MCF 10A (cell line): ENCODE measurements at regions not wholly inside any gene's neighbourhood (a gene's known extent, or its start where the extent isn't known, plus 50 kb on each side); places are given as distances from the start of the nearest gene placed in this dataset.
A peak's percentile ranks its signal among the peaks of the same experiment; 100 is the strongest.

Experiments used
- BruUV-seq: library from RNA; stranded (reverse); fragments of 400-500 nt; replicated peaks from 2 replicates; lab custom pipeline; 2021; lab: Mats Ljungman, UMichigan
- CTCF ChIA-PET: fragments of 300-600 bp; sonication (Branson Sonifier 250); formaldehyde crosslinking; extraction: SDS; loops from one replicate; lab custom pipeline; 2021; ENCODE audit warnings: antibody characterized with exemption, inconsistent platforms; lab: Yijun Ruan, JAX
- POLR2A ChIA-PET: fragments of 300-600, 350-650 bp; sonication (Branson Sonifier 250); formaldehyde crosslinking; extraction: SDS; loops from one replicate; lab custom pipeline; 2020; ENCODE audit warnings: antibody characterized with exemption, inconsistent platforms; lab: Yijun Ruan, JAX
- DNase-seq: peaks from one replicate; pipeline ENCODE4 v3.0.0-alpha.2; 2018; ENCODE audit not compliant: unreplicated experiment
- H3K27ac Mint-ChIP-seq: one replicate; pipeline ENCODE4 v1.8.0; 2022; ENCODE audit warnings: mild to moderate bottlenecking, low read depth, mixed read lengths; ENCODE audit not compliant: unreplicated experiment
- H3K27me3 Mint-ChIP-seq: one replicate; pipeline ENCODE4 v1.8.0; 2022; ENCODE audit warnings: mixed read lengths; ENCODE audit not compliant: insufficient read depth, unreplicated experiment
- H3K36me3 Mint-ChIP-seq: one replicate; pipeline ENCODE4 v1.8.0; 2022; ENCODE audit warnings: mild to moderate bottlenecking, moderate library complexity, mixed read lengths; ENCODE audit not compliant: insufficient read depth, unreplicated experiment
- H3K4me1 Mint-ChIP-seq: one replicate; pipeline ENCODE4 v1.8.0; 2022; ENCODE audit warnings: mixed read lengths; ENCODE audit not compliant: insufficient read depth, unreplicated experiment
- H3K4me3 Mint-ChIP-seq: one replicate; pipeline ENCODE4 v1.8.0; 2022; ENCODE audit warnings: mild to moderate bottlenecking, moderate library complexity, mixed read lengths; ENCODE audit not compliant: unreplicated experiment
- H3K9me3 Mint-ChIP-seq: one replicate; pipeline ENCODE4 v1.8.0; 2022; ENCODE audit warnings: mixed read lengths; ENCODE audit not compliant: unreplicated experiment
- intact Hi-C: fragments of 100-400 bp; cut with micrococcal nuclease; formaldehyde crosslinking; loops from 2 replicates; pipeline ENCODE4 v1.14.1; 2022
- TF ChIP-seq, protein P1 (sequence below): fragments of 200-600 bp; IDR thresholded peaks from one replicate; pipeline ENCODE4 v1.8.0; 2022; ENCODE audit warnings: antibody characterized with exemption, mild to moderate bottlenecking; ENCODE audit not compliant: unreplicated experiment

DNA sequence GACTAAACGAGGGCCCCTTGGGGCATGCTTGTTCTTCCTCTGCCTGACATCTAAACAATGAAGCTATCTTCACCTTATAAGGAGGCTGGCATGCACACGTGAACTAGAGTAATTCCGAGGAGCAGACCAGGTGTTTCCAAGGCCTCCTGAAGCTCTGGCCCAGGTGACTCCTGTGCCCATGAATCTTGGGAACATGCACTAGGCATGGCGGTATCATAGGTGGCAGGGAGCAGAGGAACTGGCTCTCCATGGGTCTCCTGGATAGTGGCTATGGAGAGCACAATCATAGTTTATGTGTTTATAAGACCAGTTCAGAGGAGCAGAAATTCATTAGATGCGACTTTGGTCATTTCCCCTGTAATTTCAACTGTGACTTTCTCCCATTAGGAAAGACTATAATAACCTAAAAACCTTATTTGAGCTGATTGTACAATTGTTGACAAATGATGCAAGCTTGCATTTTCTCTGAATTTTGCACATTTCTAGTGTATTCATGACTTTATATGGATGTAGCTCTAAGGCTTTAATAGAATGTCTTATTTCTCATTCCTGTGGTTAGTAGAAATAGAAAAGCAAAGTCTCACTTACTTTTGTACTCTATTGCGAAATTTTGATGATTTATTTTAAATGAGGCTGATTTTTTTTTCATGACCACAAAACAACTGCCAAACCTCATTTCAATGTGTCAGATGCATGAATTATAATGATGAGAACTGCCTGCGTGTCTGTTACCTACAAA, 135.3 kb upstream of the RPS23 start:
- Mint-ChIP-seq H3K27me3 (no peaks in the 10 kb centered on the region), H3K9me3 (no peaks in the 10 kb centered on the region), H3K36me3 (no peaks in the 10 kb centered on the region), H3K4me1 (peaks cover 39% of the 10 kb centered on the region), H3K4me3 (no peak overlapping the region), H3K27ac (peak overlapping the region; percentile 75)
- TF ChIP-seq, protein P1, sequence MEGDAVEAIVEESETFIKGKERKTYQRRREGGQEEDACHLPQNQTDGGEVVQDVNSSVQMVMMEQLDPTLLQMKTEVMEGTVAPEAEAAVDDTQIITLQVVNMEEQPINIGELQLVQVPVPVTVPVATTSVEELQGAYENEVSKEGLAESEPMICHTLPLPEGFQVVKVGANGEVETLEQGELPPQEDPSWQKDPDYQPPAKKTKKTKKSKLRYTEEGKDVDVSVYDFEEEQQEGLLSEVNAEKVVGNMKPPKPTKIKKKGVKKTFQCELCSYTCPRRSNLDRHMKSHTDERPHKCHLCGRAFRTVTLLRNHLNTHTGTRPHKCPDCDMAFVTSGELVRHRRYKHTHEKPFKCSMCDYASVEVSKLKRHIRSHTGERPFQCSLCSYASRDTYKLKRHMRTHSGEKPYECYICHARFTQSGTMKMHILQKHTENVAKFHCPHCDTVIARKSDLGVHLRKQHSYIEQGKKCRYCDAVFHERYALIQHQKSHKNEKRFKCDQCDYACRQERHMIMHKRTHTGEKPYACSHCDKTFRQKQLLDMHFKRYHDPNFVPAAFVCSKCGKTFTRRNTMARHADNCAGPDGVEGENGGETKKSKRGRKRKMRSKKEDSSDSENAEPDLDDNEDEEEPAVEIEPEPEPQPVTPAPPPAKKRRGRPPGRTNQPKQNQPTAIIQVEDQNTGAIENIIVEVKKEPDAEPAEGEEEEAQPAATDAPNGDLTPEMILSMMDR, result no peak
- CTCF ChIA-PET, result interaction anchor here (0.7 to 1.3 kb wide), 5 partner anchors 10 to 160 kb away, joined by 3 to 7 read pairs (median 4); no protein-coding TSS in a partner anchor
- DNase-seq, result peak; percentile 90
- POLR2A ChIA-PET, result interaction anchor here (0.7 to 1.8 kb wide), 4 partner anchors 14 to 637 kb away, joined by 3 to 7 read pairs (median 4); no protein-coding TSS in a partner anchor
- intact Hi-C loops, result loop anchor here (1.0 kb wide), 1 partner anchor 8 kb away; no protein-coding TSS in a partner anchor
- no TSS peak for BruUV-seq

DNA sequence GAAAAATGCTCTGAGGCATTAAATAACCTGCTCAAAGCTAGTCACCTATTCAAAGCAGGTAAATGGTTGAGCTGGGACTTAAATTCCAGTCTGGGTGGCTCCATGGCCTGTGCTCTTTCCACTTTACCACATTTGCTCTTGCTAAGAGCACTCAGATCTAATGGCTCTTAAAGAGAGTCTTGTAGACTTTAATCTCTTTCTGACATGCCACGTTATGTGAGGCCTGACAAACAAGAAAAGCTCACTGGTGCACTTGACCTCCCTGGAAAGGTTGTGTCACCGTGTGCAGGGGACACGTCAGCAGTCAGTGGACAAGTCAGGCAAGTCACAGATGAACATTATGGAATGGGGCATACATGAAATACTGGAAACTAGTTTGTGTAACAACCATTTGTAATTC, 129.9 kb upstream of the RPS23 start:
- Mint-ChIP-seq H3K27ac (no peak overlapping the region), H3K27me3 (no peaks in the 10 kb centered on the region), H3K9me3 (no peaks in the 10 kb centered on the region), H3K4me1 (peaks cover 31% of the 10 kb centered on the region), H3K4me3 (no peak overlapping the region), H3K36me3 (no peaks in the 10 kb centered on the region)
- ChIA-PET CTCF (interaction anchor here (0.6 to 1.1 kb wide), 4 partner anchors 233 to 1155 kb away, joined by 3 read pairs; no protein-coding TSS in a partner anchor), POLR2A (interaction anchor here (1.1 to 2.7 kb wide), 3 partner anchors 11 to 669 kb away, joined by 4 to 21 read pairs (median 4); partner anchors contain the start of genes TMEM167A and XRCC4)
- TF ChIP-seq, protein P1, result no peak
- DNase-seq, result no peak
- no TSS peak for BruUV-seq
- intact Hi-C loops, result loop anchor here (5.0 kb wide), 2 partner anchors 131 to 1064 kb away; partner anchors contain the start of genes RPS23 and VCAN

- CTCF ChIA-PET, result no interaction called here
- H3K4me1 Mint-ChIP-seq, result peaks cover 26% of the 10 kb centered on the region
- H3K27ac Mint-ChIP-seq, result peak overlapping the region; percentile 98
- peak overlapping the region; percentile 62 for H3K4me3 Mint-ChIP-seq
- H3K27me3 Mint-ChIP-seq, result no peaks in the 10 kb centered on the region
- no peaks in the 10 kb centered on the region for H3K36me3 Mint-ChIP-seq
- peak; percentile 99 for DNase-seq
- no TSS peak for BruUV-seq
- H3K9me3 Mint-ChIP-seq, result no peaks in the 10 kb centered on the region
- POLR2A ChIA-PET, result interaction anchor here (0.5 to 2.7 kb wide), 5 partner anchors 14 to 1069 kb away, joined by 3 to 21 read pairs (median 5); no protein-coding TSS in a partner anchor
- intact Hi-C loops, result loop anchor here (1.0 to 5.0 kb wide), 3 partner anchors 15 to 1066 kb away; partner anchors contain the start of genes RPS23 and VCAN
- TF ChIP-seq, protein P1, result no peak
Observed at GRCh38 chr5:82406205-82406773, 128.1 kb upstream of the RPS23 start.
